ENCODE measurements at regions not wholly inside any gene's neighbourhood (a gene's known extent, or its start where the extent isn't known, plus 50 kb on each side); places are given as distances from the start of the nearest gene placed in this dataset.

DNA sequence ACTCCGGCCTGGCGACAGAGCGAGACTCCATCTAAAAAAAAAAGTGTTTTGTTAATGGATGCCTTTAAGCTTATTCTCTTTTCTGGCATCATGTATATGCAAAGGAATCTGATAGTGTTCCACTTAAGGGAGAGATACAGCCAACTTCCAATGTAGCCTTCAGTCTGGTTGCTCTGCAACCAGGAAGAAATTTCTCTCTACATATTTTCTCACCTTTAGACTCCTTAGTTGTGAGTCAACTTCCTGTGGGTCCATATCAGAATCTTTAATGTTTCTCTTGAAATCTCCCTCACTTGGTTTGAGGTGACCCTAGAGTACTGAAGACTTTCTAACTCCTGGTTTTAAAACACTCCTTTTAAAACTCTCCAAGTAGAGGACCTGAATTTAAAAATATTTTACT, 340.4 kb downstream of the SLC6A15 start:
- TF ChIP-seq, protein P1, sequence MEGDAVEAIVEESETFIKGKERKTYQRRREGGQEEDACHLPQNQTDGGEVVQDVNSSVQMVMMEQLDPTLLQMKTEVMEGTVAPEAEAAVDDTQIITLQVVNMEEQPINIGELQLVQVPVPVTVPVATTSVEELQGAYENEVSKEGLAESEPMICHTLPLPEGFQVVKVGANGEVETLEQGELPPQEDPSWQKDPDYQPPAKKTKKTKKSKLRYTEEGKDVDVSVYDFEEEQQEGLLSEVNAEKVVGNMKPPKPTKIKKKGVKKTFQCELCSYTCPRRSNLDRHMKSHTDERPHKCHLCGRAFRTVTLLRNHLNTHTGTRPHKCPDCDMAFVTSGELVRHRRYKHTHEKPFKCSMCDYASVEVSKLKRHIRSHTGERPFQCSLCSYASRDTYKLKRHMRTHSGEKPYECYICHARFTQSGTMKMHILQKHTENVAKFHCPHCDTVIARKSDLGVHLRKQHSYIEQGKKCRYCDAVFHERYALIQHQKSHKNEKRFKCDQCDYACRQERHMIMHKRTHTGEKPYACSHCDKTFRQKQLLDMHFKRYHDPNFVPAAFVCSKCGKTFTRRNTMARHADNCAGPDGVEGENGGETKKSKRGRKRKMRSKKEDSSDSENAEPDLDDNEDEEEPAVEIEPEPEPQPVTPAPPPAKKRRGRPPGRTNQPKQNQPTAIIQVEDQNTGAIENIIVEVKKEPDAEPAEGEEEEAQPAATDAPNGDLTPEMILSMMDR (IDR thresholded peaks at IDR 0.05; ENCODE audit: insufficient read depth, low read depth, low read length), result no peak
- TF ChIP-seq EZH2 (IDR thresholded peaks at IDR 0.05; ENCODE audit: insufficient read depth, low read length), result no peak

All from astrocyte (in vitro differentiated cells and primary cell).